HTR-8/SVneo (cell line): ENCODE measurements at regions not wholly inside any gene's neighbourhood (a gene's known extent, or its start where the extent isn't known, plus 50 kb on each side); places are given as distances from the start of the nearest gene placed in this dataset.
"Not testable (repeated sequence)": the region's sequence is repeated elsewhere in the genome, so short reads cannot be mapped to it uniquely, and the experiment has no call there.

ENCODE experiments used
- DNase-seq: peaks from one replicate; pipeline ENCODE4 v3.0.0; 2011; ENCODE audit warnings: low spot score, mixed read lengths; ENCODE audit not compliant: insufficient read length
- FAIRE-seq: peaks from 2 replicates; lab custom pipeline; 2011; peaks lifted over from hg19 to GRCh38; lab: Jason Lieb, UNC

GRCh38 chr11:71783191-71783590 lies 49.8 kb upstream of the DEFB108B start:
- not testable (repeated sequence) for DNase-seq, FAIRE-seq
